MM.1S (cell line): ENCODE measurements at regions not wholly inside any gene's neighbourhood (a gene's known extent, or its start where the extent isn't known, plus 50 kb on each side); places are given as distances from the start of the nearest gene placed in this dataset.

Source experiments
- EZH2 ChIP-seq: fragments of 300-600 bp; sonication (generic); optimal IDR thresholded peaks from 2 replicates; pipeline ENCODE3; 2017; ENCODE audit warnings: low read depth, mild to moderate bottlenecking, antibody characterized with exemption, low read length, mixed read lengths
- EZH2phosphoT487 ChIP-seq: fragments of 300-600 bp; sonication (generic); IDR thresholded peaks from 2 replicates; pipeline ENCODE4 v1.6.1; 2018; ENCODE audit warnings: antibody characterized with exemption, low read length
- TF ChIP-seq, protein P1 (sequence below): fragments of 300-600 bp; sonication (generic); IDR thresholded peaks from 2 replicates; pipeline ENCODE4 v1.5.1; 2016; ENCODE audit warnings: antibody characterized with exemption, low read length, mixed read lengths

DNA sequence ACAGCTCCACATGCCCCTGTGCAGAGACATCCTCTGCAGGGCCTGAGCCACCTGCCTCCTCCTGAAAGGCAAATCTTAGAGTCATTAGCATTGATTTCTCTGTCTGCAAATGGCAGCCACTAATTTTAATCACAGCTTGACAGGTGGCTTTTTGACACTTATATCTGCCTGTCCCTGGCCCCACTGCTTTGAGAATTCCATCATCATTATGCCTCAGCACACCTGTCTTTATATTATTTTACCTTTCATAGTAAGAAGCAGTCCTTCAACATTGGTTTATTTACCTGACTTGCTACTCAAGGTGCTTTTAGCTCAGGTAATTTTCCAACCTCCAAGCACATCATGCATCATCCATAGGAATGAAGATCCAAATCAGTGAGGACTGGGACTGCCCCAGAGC, 451.3 kb downstream of the MTRR start:
- TF ChIP-seq, protein P1, sequence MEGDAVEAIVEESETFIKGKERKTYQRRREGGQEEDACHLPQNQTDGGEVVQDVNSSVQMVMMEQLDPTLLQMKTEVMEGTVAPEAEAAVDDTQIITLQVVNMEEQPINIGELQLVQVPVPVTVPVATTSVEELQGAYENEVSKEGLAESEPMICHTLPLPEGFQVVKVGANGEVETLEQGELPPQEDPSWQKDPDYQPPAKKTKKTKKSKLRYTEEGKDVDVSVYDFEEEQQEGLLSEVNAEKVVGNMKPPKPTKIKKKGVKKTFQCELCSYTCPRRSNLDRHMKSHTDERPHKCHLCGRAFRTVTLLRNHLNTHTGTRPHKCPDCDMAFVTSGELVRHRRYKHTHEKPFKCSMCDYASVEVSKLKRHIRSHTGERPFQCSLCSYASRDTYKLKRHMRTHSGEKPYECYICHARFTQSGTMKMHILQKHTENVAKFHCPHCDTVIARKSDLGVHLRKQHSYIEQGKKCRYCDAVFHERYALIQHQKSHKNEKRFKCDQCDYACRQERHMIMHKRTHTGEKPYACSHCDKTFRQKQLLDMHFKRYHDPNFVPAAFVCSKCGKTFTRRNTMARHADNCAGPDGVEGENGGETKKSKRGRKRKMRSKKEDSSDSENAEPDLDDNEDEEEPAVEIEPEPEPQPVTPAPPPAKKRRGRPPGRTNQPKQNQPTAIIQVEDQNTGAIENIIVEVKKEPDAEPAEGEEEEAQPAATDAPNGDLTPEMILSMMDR: no peak
- TF ChIP-seq EZH2phosphoT487: no peak
- no peak for TF ChIP-seq EZH2
